ENCODE measurements at regions not wholly inside any gene's neighbourhood (a gene's known extent, or its start where the extent isn't known, plus 50 kb on each side); places are given as distances from the start of the nearest gene placed in this dataset.

DNA sequence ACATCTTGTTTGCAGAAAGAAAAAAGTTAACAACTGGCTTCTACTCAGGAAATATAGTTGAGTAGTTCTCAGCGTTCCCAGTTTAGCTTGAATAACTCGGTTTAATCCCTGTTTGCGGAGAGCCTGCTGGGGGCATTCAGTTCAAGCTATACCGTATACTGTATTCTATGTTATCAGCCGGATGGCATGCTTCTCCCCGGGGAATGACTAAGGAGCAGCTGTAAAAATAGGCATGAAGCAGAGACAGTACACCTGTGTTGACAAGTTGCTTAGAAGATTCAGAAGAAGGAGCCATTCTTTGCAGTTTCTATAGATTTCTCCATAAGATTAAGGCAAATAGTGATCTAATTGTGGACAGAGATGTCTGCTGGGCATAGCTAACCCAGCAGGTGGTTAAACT lies 267.8 kb upstream of the NCAM2 start:
- TF ChIP-seq POLR2A (IDR thresholded peaks at IDR 0.05): no peak
- TF ChIP-seq, protein P1, sequence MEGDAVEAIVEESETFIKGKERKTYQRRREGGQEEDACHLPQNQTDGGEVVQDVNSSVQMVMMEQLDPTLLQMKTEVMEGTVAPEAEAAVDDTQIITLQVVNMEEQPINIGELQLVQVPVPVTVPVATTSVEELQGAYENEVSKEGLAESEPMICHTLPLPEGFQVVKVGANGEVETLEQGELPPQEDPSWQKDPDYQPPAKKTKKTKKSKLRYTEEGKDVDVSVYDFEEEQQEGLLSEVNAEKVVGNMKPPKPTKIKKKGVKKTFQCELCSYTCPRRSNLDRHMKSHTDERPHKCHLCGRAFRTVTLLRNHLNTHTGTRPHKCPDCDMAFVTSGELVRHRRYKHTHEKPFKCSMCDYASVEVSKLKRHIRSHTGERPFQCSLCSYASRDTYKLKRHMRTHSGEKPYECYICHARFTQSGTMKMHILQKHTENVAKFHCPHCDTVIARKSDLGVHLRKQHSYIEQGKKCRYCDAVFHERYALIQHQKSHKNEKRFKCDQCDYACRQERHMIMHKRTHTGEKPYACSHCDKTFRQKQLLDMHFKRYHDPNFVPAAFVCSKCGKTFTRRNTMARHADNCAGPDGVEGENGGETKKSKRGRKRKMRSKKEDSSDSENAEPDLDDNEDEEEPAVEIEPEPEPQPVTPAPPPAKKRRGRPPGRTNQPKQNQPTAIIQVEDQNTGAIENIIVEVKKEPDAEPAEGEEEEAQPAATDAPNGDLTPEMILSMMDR (IDR thresholded peaks at IDR 0.05): no peak
